GM12878 (cell line): ENCODE measurements at regions not wholly inside any gene's neighbourhood (a gene's known extent, or its start where the extent isn't known, plus 50 kb on each side); places are given as distances from the start of the nearest gene placed in this dataset.

ENCODE experiments used
- ATAC-seq: fragments of 200-7000 bp; cut with Tn5 transposase; 3 replicates; pipeline ENCODE4 v1.9.1; 2020; ENCODE audit warnings: mild to moderate bottlenecking, moderate library complexity
- BruUV-seq: library from RNA; stranded (reverse); fragments of 400-500 nt; replicated peaks from 2 replicates; lab custom pipeline; 2021; lab: Mats Ljungman, UMichigan
- CTCF ChIA-PET: fragments of 300-600 bp; sonication (Branson Sonifier 250); formaldehyde crosslinking; extraction: SDS; loops from one replicate; lab custom pipeline; 2021; ENCODE audit warnings: inconsistent platforms; lab: Yijun Ruan, JAX
- POLR2A ChIA-PET: fragments of 350-600 bp; formaldehyde crosslinking; extraction: SDS; loops from one replicate; lab custom pipeline; 2021; ENCODE audit warnings: inconsistent platforms; lab: Charles Lee
- RAD21 ChIA-PET: fragments of 300-600 bp; sonication (Branson Sonifier 250); formaldehyde crosslinking; loops from one replicate; lab custom pipeline; 2023; ENCODE audit warnings: antibody characterized with exemption; ENCODE audit not compliant: unreplicated experiment; lab: Charles Lee
- SMC1A ChIA-PET: fragments of 300-600 bp; sonication (Branson Sonifier 250); formaldehyde crosslinking; loops from one replicate; lab custom pipeline; 2023; ENCODE audit not compliant: unreplicated experiment, uncharacterized antibody; lab: Charles Lee
- DNase-seq: peaks from one replicate; pipeline ENCODE4 v3.0.0-alpha.2; 2011; ENCODE audit warnings: low read depth, low spot score
- FAIRE-seq: peaks from 3 replicates; lab custom pipeline; 2011; peaks lifted over from hg19 to GRCh38; lab: Jason Lieb, UNC
- H2AFZ ChIP-seq: 2 replicates; pipeline ENCODE4 v1.6.0; 2011; ENCODE audit warnings: low read depth, low read length, control low read depth; ENCODE audit not compliant: control insufficient read depth
- H3K27ac ChIP-seq: 2 replicates; pipeline ENCODE4 v1.5.1; 2011; ENCODE audit warnings: control low read depth; ENCODE audit not compliant: control insufficient read depth, insufficient read depth
- H3K27me3 ChIP-seq, 2 experiments: replicated peaks in 1 of 2; 2 replicates each; pipeline versions ENCODE4 v1.6.0 to v1.6.1; 2011; ENCODE audit warnings: low read length in 1 of 2; ENCODE audit not compliant: control insufficient read depth in 2 of 2, insufficient read depth in 2 of 2
- H3K36me3 ChIP-seq, 2 experiments: 2 replicates each; pipeline ENCODE4 v1.5.1; 2011; ENCODE audit warnings: low read length in 1 of 2; ENCODE audit not compliant: control insufficient read depth in 2 of 2, insufficient read depth in 2 of 2
- H3K4me1 ChIP-seq: 2 replicates; pipeline ENCODE4 v1.6.1; 2011; ENCODE audit warnings: mild to moderate bottlenecking, low read length, moderate library complexity, mixed read lengths; ENCODE audit not compliant: control insufficient read depth, insufficient read depth
- H3K4me2 ChIP-seq: 2 replicates; pipeline ENCODE4 v1.6.0; 2011; ENCODE audit warnings: control low read depth; ENCODE audit not compliant: control insufficient read depth, insufficient read depth
- H3K4me3 ChIP-seq: fragments of 200-600 bp; sonication (generic); 2 replicates; pipeline ENCODE4 v1.5.1; 2016
- H3K79me2 ChIP-seq: 2 replicates; pipeline ENCODE4 v1.6.0; 2011; ENCODE audit warnings: low read length; ENCODE audit not compliant: control insufficient read depth, insufficient read depth
- H3K9ac ChIP-seq: 2 replicates; pipeline ENCODE4 v1.8.0; 2011; ENCODE audit warnings: low read length, control low read depth, mixed read lengths; ENCODE audit not compliant: control insufficient read depth, insufficient read depth
- H3K9me3 ChIP-seq: replicated peaks from 3 replicates; pipeline ENCODE4 v1.5.1; 2011; ENCODE audit warnings: mild to moderate bottlenecking, low read length; ENCODE audit not compliant: control insufficient read depth, insufficient read depth
- H4K20me1 ChIP-seq: 2 replicates; pipeline ENCODE4 v1.6.0; 2011; ENCODE audit not compliant: control insufficient read depth, insufficient read depth
- CHD2 ChIP-seq: IDR thresholded peaks from 2 replicates; pipeline ENCODE4 v1.6.1; 2011; ENCODE audit warnings: low read depth, low read length, improper control_type of control experiment, borderline replicate concordance
- CREB1 ChIP-seq: IDR thresholded peaks from 2 replicates; pipeline ENCODE4 v1.6.1; 2012; ENCODE audit warnings: low read depth, mild to moderate bottlenecking, inconsistent platforms
- FOXM1 ChIP-seq: IDR thresholded peaks from 2 replicates; pipeline ENCODE4 v1.6.1; 2012; ENCODE audit warnings: low read depth, mild to moderate bottlenecking, inconsistent platforms, low read length, moderate library complexity
- HCFC1 ChIP-seq: fragments of 150-350 bp; IDR thresholded peaks from 2 replicates; pipeline ENCODE4 v1.6.1; 2014; ENCODE audit warnings: low read length
- MEF2A ChIP-seq: IDR thresholded peaks from 2 replicates; pipeline ENCODE4 v1.6.1; 2011; ENCODE audit warnings: low read depth, mild to moderate bottlenecking, low read length, moderate library complexity; ENCODE audit not compliant: insufficient read depth
- NFYA ChIP-seq: IDR thresholded peaks from 2 replicates; pipeline ENCODE4 v1.6.1; 2011; ENCODE audit warnings: low read depth, mild to moderate bottlenecking, low read length, improper control_type of control experiment, borderline replicate concordance
- NRF1 ChIP-seq: conservative IDR thresholded peaks from 2 replicates; pipeline ENCODE4 v1.6.1; 2011; ENCODE audit warnings: mild to moderate bottlenecking, low read depth, low read length, improper control_type of control experiment
- PML ChIP-seq: IDR thresholded peaks from 2 replicates; pipeline ENCODE4 v1.6.1; 2012; ENCODE audit warnings: low read length, inconsistent platforms
- TBL1XR1 ChIP-seq: IDR thresholded peaks from 2 replicates; pipeline ENCODE4 v1.6.1; 2012; ENCODE audit warnings: low read depth, low read length, improper control_type of control experiment
- YBX1 ChIP-seq: fragments of 450-650 bp; IDR thresholded peaks from 2 replicates; pipeline ENCODE4 v1.6.1; 2016; ENCODE audit warnings: antibody characterized with exemption
- ZSCAN29 ChIP-seq: fragments of 450-650 bp; IDR thresholded peaks from 2 replicates; pipeline ENCODE4 v1.6.1; 2017; ENCODE audit warnings: mild to moderate bottlenecking, moderate library complexity
- WGBS: methylation state at CpG from one replicate; pipeline ENCODE4 v1.1.6; 2016; ENCODE audit warnings: low lambda C conversion rate; ENCODE audit not compliant: insufficient replicate concordance, insufficient coverage; ENCODE audit errors: missing lambda C conversion rate; 5-methylcytosine and 5-hydroxymethylcytosine counted together
- in situ Hi-C: fragments of 300-500 bp; cut with MboI; formaldehyde crosslinking; loops from 9 replicates; pipeline ENCODE4 v1.14.3; 2018; ENCODE audit warnings: mixed read lengths
- intact Hi-C: fragments of 100-400 bp; cut with micrococcal nuclease; formaldehyde crosslinking; loops from one replicate; pipeline ENCODE4 v1.14.2; 2022; ENCODE audit not compliant: unreplicated experiment
- TF ChIP-seq, protein P1 (sequence below): fragments of 450-650 bp; IDR thresholded peaks from 2 replicates; pipeline ENCODE4 v1.6.1; 2016; ENCODE audit warnings: mild to moderate bottlenecking
- TF ChIP-seq, protein P2 (sequence below): fragments of 450-650 bp; IDR thresholded peaks from 2 replicates; pipeline ENCODE4 v1.6.1; 2017; ENCODE audit warnings: mild to moderate bottlenecking
- TF ChIP-seq, protein P3 (sequence below): IDR thresholded peaks from 2 replicates; pipeline ENCODE4 v1.6.1; 2012; ENCODE audit warnings: low read length, inconsistent platforms

DNA sequence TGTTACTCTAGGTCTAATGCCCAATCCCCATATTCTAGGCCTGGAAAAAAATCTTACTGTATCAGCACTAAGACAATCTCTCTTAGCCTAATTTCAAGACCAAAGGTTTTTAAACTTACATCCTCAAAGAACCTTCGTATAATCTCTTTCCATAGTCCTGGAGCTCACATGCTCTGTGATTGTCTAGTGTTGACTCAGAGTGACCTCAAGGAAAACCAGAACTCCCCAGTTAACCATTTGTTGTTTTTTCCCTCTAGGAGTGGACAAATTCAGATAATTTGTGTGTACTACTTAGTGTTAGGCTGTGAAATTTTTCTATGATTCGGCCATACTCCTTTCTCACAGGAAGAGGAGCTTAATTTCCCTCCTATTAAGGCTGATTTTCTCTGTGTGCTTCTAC is 536.1 kb downstream of the SLC4A3 start:
- Histone ChIP-seq H3K79me2 (no peaks in the 10 kb centered on the region), H3K27ac (no peak overlapping the region), H3K36me3 (no peaks in the 10 kb centered on the region), H3K4me3 (no peak overlapping the region), H2AFZ (no peak overlapping the region), H3K4me1 (no peaks in the 10 kb centered on the region), H3K9me3 (no peaks in the 10 kb centered on the region), H3K9ac (no peak overlapping the region), H3K4me2 (no peak overlapping the region), H3K27me3 (no peaks in the 10 kb centered on the region), H4K20me1 (no peaks in the 10 kb centered on the region)
- ATAC-seq (no peak), FAIRE-seq (no peak), DNase-seq (no peak)
- BruUV-seq = no TSS peak
- in situ Hi-C loops = no loop called here
- POLR2A ChIA-PET = no interaction called here
- CTCF ChIA-PET = no interaction called here
- 6% methylated on average over 2 of the region's 2 CpGs for WGBS
- TF ChIP-seq TBL1XR1 = no peak
- TF ChIP-seq PML = no peak
- no peak for TF ChIP-seq YBX1
- TF ChIP-seq FOXM1 = no peak
- TF ChIP-seq, protein P1, sequence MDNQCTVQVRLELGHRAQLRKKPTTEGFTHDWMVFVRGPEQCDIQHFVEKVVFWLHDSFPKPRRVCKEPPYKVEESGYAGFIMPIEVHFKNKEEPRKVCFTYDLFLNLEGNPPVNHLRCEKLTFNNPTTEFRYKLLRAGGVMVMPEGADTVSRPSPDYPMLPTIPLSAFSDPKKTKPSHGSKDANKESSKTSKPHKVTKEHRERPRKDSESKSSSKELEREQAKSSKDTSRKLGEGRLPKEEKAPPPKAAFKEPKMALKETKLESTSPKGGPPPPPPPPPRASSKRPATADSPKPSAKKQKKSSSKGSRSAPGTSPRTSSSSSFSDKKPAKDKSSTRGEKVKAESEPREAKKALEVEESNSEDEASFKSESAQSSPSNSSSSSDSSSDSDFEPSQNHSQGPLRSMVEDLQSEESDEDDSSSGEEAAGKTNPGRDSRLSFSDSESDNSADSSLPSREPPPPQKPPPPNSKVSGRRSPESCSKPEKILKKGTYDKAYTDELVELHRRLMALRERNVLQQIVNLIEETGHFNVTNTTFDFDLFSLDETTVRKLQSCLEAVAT = no peak
- TF ChIP-seq MEF2A = no peak
- TF ChIP-seq HCFC1 = no peak
- no peak for TF ChIP-seq CREB1
- no peak for TF ChIP-seq NFYA
- no peak for TF ChIP-seq NRF1
- no peak for TF ChIP-seq ZSCAN29
- TF ChIP-seq, protein P2, sequence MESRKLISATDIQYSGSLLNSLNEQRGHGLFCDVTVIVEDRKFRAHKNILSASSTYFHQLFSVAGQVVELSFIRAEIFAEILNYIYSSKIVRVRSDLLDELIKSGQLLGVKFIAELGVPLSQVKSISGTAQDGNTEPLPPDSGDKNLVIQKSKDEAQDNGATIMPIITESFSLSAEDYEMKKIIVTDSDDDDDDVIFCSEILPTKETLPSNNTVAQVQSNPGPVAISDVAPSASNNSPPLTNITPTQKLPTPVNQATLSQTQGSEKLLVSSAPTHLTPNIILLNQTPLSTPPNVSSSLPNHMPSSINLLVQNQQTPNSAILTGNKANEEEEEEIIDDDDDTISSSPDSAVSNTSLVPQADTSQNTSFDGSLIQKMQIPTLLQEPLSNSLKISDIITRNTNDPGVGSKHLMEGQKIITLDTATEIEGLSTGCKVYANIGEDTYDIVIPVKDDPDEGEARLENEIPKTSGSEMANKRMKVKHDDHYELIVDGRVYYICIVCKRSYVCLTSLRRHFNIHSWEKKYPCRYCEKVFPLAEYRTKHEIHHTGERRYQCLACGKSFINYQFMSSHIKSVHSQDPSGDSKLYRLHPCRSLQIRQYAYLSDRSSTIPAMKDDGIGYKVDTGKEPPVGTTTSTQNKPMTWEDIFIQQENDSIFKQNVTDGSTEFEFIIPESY = no peak
- no peak for TF ChIP-seq CHD2
- TF ChIP-seq, protein P3, sequence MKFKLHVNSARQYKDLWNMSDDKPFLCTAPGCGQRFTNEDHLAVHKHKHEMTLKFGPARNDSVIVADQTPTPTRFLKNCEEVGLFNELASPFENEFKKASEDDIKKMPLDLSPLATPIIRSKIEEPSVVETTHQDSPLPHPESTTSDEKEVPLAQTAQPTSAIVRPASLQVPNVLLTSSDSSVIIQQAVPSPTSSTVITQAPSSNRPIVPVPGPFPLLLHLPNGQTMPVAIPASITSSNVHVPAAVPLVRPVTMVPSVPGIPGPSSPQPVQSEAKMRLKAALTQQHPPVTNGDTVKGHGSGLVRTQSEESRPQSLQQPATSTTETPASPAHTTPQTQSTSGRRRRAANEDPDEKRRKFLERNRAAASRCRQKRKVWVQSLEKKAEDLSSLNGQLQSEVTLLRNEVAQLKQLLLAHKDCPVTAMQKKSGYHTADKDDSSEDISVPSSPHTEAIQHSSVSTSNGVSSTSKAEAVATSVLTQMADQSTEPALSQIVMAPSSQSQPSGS = no peak
- RAD21 ChIA-PET = no interaction called here
- SMC1A ChIA-PET = interaction anchor here (0.5 kb wide), 1 partner anchor 36 kb away, joined by 3 read pairs; no protein-coding TSS in a partner anchor
- intact Hi-C loops = loop anchor here (10.0 kb wide), 1 partner anchor 1411 kb away; the partner anchor contains the start of gene EPHA4
